HG03520 (cell line): ENCODE measurements at regions not wholly inside any gene's neighbourhood (a gene's known extent, or its start where the extent isn't known, plus 50 kb on each side); places are given as distances from the start of the nearest gene placed in this dataset.

Experiments
- ATAC-seq: cut with Tn5 transposase; IDR thresholded peaks from one replicate; pipeline ENCODE4 v1.9.1; 2021; ENCODE audit warnings: mild to moderate bottlenecking, moderate library complexity; ENCODE audit not compliant: unreplicated experiment

GRCh38 chr15:100783291-100783690 is 96.3 kb upstream of the ALDH1A3 start:
- no peak for ATAC-seq

DNA sequence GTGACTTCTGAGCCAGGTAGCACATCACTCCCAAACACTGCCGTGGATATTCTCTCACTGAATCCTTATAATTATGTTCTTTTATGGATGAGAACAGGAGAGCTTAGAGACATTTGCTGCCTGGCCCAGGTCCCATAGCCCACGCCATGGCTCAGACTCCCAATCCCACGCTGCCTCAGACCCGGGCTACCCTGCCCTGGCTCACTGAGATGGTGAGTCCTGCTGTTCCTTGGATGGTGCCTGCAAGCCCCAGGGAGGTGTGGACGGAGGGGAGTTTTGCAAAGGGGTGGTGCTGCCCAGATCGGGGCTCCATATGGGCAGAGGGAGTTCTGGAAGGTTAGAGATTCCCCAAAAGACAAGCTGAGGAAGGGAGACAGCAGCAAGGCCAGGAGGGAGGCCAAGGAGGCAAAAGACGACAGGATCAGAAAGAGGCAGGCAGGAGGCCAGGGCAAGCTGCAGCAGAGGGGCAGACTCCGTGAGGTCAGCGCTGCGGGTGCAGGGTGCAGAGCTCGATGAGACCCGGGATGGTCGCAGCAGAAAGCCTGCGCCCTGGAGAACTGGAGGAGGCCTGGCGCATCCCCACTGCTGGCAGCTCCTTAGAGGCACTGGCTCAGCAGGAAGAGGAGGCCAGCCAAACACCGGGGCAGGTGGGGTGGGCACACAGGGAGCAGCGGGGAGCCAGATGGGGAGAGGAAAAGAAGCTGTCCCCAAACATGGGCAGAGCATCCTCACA is 95.7 kb upstream of the ALDH1A3 start:
- ATAC-seq, result no peak

GRCh38 chr15:100784493-100785180 is 95.0 kb upstream of the ALDH1A3 start:
- no peak for ATAC-seq

GRCh38 chr15:100785181-100786138 is 94.2 kb upstream of the ALDH1A3 start:
- ATAC-seq, result no peak

DNA sequence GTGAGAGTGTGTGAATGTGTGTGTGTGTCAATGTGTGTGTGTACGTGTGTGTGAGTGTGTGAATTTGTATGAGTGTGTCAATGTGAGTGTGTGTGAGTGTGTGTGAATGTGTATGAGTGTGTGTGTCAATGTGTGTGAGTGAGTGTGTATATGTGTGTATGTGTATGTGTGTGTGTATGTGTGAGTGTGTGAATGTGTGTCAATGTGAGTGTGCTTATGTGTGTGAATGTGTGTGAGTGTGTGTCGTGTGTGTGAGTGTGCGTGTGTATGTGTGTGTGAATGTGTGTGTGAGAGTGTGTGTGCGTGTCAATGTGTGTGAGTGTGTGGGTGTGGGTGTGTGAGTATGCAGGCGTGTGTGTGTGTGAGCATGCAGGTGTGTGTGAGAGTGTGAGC is 93.5 kb upstream of the ALDH1A3 start:
- ATAC-seq, result no peak

DNA sequence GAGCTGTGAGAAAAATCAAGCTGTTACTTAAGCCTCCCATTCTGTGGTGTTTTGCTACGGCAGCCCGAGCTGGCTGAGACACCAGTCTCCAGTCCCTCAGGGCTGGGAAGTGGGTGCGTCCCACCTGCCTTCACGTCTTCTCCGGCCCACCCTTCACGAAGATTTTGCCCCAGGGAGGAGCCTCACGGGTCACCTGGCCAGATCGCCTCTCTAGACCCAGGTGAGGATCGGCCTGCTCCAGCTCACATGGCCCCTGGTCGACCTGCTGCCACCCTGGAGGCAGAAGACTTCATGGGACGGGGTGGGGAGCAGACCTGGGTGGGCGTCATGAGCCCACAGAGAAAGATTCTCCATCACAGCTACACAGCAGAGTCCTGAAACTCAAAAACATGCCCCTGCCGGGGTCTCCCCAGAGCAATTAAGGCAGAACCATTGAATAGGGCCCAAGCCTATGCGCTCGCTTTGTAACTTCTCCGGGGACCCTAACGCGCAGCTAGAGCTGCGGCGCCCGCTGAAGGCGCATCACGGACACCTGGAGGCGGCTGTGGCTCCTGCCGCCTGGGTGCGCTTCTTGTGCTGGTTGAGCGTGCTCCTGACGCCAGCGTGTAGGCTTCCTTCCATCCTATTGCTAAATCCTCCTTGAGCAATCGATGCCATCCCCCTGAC is 92.6 kb upstream of the ALDH1A3 start:
- no peak for ATAC-seq

GRCh38 chr15:100787567-100788417 is 91.8 kb upstream of the ALDH1A3 start:
- ATAC-seq, result no peak

GRCh38 chr15:100788418-100789105 is 91.1 kb upstream of the ALDH1A3 start:
- ATAC-seq, result no peak

GRCh38 chr15:100790786-100791265 is 88.8 kb upstream of the ALDH1A3 start:
- no peak for ATAC-seq

- ATAC-seq, result no peak
Observed at GRCh38 chr15:100794008-100794407, 85.6 kb upstream of the ALDH1A3 start.

GRCh38 chr15:100801256-100801900 is 78.3 kb upstream of the ALDH1A3 start:
- ATAC-seq, result no peak

DNA sequence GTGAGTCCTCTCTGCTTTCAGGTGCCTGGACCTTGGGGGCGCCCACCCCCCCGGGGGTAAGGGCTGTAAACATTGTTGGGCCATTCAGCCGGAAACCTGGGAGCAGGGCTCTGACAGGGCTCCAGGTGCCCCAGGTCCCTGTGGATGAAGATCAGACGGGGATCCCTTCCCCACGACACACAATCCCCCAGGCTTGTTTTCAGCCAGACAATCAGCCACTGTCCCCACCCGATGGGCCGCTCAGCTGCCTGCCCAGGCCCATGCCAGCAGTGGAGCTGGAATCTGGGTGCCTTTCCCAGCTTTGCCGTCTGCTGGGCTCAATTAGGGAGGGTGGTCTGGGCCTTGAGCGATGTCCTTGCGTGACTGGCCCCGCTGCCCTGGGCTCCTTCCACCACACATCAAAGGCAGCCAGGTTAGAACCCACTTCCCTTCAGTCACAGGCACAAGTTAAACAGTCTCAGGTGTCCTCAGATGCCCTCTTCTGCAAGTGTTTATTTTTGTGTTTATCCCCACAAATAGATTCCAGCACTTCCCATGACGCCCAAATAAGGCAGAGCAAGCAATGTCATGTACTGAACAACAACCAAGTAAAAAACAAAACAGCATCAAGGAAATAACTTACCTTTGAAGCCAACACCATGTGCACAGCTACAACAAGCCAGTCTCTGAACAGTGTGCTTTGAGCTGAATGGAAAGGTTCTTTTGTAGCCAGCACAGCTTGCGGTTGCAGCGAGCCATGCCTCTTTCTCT is 77.0 kb upstream of the ALDH1A3 start:
- no peak for ATAC-seq

DNA sequence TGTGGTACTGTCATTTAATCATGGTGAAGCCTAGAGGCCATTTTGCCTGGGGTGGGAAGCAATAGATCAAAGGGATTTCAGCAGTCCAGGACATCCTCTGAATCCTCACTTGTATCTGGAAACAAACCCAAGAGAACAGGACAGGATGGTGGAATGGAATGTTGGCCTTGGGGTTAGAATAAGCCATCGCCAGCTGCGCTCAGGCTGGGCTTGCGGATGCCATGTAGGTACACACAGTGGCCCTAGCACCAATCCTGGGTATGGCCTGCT is 76.5 kb upstream of the ALDH1A3 start:
- no peak for ATAC-seq

DNA sequence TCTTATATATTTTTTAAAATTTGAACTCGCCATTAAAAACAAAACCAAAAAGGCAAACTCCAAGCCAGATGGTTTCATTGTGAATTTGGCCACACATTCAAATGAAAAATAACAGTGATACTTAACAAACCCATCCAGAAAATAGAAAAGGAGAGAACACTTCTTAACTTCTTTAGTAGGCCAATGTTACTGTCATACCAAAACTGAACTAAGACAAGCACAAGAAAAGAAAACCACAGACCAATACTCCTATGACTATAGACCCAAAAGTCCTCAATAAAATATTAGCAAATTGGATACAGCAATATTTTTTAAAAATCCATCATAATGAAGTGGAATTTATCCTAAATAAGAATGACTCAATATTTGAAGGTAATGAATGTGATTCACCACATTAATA is 73.5 kb upstream of the ALDH1A3 start:
- ATAC-seq, result peak; percentile 53

GRCh38 chr15:100807028-100807427 is 72.6 kb upstream of the ALDH1A3 start:
- no peak for ATAC-seq

DNA sequence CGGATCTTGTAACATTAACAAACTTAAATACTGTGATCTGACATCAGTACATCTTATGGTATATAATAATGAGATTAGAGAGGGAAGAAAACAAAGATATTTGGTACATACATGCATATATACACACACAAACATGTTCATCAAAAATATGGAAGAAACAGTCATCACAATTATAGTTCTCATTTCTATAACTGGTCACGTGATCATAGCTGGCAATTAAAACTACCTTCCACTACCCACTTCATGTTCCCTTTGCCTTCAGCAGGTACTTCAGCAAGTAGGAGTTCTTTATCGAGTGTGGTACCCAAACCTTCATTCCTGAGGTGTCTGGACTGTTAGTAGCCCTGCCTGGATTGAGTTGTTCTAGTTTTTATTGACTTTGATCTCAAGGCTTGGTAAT is 70.9 kb upstream of the ALDH1A3 start:
- no peak for ATAC-seq

DNA sequence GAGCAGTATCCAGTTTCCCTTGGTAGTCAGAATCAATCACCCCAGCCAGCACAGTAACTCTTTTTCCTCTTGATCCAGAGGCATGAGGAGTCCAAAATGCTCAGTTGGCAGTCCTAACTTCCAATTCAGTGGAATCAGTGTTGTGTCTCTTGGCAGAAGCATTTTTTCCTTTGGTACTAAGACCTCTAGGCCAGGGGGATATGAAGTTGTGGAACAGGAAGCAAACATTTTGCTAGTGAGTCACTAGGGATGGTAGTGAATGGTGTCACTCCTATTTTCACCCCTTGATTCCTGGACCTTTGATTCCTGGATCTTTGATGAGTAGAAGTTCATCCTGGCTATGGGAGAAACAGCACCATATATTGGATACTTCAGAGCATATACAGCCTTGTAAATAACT is 70.5 kb upstream of the ALDH1A3 start:
- ATAC-seq, result no peak

DNA sequence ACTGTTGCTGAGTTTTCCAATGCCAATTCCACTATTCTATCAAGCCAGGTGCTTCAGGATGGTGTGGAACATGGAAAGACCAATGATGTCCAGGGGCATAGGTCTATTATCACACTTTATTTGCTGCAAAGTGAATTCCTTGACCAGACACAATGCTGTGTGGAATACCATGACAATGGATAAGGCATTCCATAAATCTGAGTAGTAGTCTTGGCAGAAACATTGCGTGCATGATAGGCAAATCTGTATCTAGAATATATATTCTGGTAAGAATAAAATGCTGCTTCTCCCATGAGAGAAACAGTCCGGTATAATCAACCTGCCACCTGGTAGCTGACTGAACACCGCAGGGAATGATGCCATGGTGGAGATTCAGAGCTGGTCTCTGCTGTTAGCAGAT is 70.0 kb upstream of the ALDH1A3 start:
- ATAC-seq, result no peak
